Astrocyte of the cerebellum (primary cell): ENCODE measurements at regions not wholly inside any gene's neighbourhood (a gene's known extent, or its start where the extent isn't known, plus 50 kb on each side); places are given as distances from the start of the nearest gene placed in this dataset.
"Not testable (repeated sequence)": the region's sequence is repeated elsewhere in the genome, so short reads cannot be mapped to it uniquely, and the experiment has no call there.

ENCODE experiments used
- DNase-seq: peaks from one replicate; pipeline ENCODE4 v3.0.0-alpha.2; 2011; ENCODE audit warnings: low read depth
- H3K4me3 ChIP-seq: 2 replicates; pipeline ENCODE4 v1.5.1; 2011; ENCODE audit warnings: mild to moderate bottlenecking, low read depth, low read length, moderate library complexity
- in situ Hi-C: cut with HindIII; loops from 2 replicates; pipeline ENCODE4 v1.10.0; 2017; ENCODE audit warnings: low sequenced_read_pairs
- TF ChIP-seq, protein P1 (sequence below): IDR thresholded peaks from 2 replicates; pipeline ENCODE4 v1.5.1; 2012; ENCODE audit warnings: low read length, low read depth, moderate library complexity, mild to moderate bottlenecking; ENCODE audit errors: missing control alignments

GRCh38 chr7:119623427-119623826, 649.5 kb upstream of the KCND2 start:
- TF ChIP-seq, protein P1, sequence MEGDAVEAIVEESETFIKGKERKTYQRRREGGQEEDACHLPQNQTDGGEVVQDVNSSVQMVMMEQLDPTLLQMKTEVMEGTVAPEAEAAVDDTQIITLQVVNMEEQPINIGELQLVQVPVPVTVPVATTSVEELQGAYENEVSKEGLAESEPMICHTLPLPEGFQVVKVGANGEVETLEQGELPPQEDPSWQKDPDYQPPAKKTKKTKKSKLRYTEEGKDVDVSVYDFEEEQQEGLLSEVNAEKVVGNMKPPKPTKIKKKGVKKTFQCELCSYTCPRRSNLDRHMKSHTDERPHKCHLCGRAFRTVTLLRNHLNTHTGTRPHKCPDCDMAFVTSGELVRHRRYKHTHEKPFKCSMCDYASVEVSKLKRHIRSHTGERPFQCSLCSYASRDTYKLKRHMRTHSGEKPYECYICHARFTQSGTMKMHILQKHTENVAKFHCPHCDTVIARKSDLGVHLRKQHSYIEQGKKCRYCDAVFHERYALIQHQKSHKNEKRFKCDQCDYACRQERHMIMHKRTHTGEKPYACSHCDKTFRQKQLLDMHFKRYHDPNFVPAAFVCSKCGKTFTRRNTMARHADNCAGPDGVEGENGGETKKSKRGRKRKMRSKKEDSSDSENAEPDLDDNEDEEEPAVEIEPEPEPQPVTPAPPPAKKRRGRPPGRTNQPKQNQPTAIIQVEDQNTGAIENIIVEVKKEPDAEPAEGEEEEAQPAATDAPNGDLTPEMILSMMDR = no peak
- in situ Hi-C loops = no loop called here
- no peak overlapping the region for H3K4me3 ChIP-seq
- DNase-seq = no peak

DNA sequence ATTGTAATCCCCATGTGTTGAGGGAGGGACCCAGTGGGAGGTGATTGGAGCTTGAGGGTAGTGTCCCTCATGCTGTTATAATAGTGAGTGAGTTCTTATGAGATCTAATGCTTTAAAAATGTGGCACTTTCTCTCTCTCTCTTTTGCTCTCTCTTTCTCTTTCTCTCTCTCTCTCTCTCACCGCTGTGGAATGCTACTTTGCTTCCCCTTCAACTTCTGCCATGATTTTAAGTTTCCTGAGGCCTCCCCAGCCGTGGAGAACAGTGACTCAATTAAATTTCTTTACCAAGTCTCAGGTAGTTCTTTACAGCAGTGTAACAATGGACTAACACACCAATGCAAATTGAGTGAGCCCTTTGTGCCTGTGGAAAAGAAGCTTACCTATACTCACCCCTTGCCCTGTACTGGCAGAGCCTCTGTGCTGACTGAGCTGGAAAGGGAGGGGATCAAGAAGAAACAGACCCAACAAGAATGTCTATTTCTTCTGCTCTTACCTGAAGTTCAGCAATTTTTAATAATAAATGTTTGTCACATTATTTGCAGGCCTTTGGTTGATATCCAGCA, 642.5 kb upstream of the KCND2 start:
- DNase-seq = no peak
- TF ChIP-seq, protein P1 = no peak
- in situ Hi-C loops = no loop called here
- no peak overlapping the region for H3K4me3 ChIP-seq

- in situ Hi-C loops, H3K4me3 ChIP-seq, DNase-seq: not testable (repeated sequence)
Observed at GRCh38 chr7:119633812-119634211, 639.2 kb upstream of the KCND2 start.

DNA sequence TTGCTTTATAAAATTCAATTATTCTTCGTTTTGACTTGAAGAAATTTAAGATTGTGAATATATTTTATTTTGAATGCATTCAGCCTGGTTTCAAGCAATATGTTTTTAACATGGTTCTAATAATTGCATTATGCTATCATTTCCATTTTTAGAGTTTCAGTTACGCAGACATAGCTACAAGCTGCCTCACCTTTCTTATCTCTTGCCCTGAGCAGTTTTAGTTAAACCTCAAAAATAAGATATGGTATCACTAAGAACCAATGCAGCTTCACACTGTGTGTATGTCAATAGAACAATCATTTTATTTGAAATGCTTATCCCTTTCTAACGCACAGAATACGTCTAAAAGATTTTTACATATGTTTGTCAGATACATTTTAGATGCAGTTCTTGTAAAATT, 632.6 kb upstream of the KCND2 start:
- TF ChIP-seq, protein P1 = no peak
- H3K4me3 ChIP-seq = no peak overlapping the region
- DNase-seq = no peak
- in situ Hi-C loops = no loop called here

DNA sequence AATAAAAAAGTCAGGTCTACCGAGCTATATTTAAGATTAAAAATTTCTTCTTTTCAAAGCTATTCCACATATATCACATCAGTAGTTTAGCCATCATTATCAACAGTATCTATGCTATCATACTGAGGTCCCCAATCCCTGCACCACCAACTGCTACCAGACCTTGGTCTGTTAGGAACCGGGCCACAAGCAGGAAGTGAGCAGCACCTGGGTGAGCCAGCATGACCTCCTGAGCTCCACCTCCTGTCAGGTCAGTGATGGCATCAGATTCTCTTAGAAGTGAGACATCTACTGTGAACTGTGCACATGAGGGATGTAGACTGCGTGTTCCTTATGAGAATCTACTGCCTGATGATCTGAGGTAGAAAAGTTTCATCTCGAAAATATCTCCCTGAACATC, 632.1 kb upstream of the KCND2 start:
- in situ Hi-C loops = no loop called here
- DNase-seq = no peak
- H3K4me3 ChIP-seq = no peak overlapping the region
- TF ChIP-seq, protein P1 = no peak

DNA sequence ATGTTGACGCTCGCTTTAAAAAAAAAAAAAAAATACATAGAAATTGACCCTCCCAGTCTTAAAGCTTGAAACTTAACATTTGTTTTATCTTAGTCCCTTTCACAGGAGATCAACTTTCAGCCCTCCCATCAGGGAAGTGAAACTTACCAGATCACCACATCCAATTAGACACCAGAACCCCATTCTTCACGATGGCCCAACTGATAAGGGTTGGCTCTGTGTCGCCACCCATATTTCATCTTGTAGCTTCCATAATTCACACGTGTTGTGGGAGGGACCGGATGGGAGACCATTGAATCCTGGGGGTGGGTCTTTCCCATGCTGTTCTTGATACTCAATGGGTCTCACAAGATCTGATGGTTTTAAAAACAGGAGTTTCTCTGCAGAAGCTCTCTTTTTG, 629.4 kb upstream of the KCND2 start:
- TF ChIP-seq, protein P1 = no peak
- in situ Hi-C loops = no loop called here
- no peak overlapping the region for H3K4me3 ChIP-seq

DNA sequence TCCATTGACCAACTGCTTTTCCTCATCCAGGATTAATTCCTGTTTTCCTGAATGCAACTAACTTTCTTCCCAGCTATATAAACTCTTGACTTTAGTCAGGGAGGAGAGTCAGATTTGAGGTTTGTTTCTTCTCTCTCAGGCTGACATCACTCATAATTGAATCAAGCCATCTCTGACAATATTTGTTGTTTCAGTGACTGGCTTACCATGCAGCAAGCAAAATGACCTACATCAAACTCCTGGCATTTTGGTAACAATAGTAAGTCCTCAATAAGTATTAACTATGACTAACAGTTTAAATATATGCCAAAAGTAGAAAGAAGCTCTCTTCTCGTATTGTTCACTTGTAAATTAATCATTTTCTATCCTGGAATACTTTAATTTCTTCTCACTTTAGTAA, 625.7 kb upstream of the KCND2 start:
- no peak for DNase-seq
- TF ChIP-seq, protein P1 = no peak
- in situ Hi-C loops = no loop called here
- no peak overlapping the region for H3K4me3 ChIP-seq

More for the DNA sequence above, 629.4 kb upstream of the KCND2 start:
- DNase-seq = no peak

DNA sequence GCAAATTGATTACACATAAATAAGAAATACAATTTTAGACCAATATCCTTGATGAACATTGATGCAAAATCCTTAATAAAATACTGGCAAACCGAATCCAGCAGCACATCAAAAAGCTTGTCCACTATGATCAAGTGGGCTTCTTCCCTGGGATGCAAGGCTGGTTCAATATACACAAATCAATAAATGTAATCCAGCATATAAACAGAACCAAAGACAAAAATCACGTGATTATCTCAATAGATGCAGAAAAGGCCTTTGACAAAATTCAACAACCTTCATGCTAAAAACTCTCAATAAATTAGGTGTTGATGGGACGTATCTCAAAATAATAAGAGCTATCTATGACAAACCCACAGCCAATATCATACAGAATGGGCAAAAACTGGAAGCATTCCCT, 624.2 kb upstream of the KCND2 start:
- DNase-seq, in situ Hi-C loops, H3K4me3 ChIP-seq: not testable (repeated sequence)
